ENCODE measurements at regions not wholly inside any gene's neighbourhood (a gene's known extent, or its start where the extent isn't known, plus 50 kb on each side); places are given as distances from the start of the nearest gene placed in this dataset.

DNA sequence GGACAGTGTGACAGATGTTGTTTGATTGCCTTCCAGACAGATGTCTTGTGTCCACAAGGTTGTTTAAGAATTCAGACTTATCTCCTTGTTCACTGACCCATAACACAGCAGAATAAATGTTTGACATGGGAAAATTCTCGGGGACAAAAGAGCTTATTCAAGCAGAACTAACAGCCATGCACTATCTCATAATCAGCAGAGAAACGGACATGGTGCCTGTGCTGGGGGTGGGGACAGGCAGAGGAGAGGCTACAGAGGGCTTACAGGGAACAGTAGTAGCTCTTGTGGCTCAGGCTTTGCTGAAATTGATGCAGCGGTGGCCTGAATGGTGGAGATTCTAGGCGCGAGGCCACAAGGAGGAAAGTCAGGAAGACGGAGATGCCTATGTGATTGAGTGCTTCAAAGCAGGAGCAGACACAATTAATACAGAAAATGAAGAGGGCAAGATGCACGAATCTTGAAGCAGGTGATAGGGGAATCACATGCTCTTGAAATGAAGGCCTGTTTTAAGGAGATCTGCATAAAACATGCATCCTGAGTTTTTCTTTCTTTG, 62.0 kb upstream of the CAB39 start:
- Mint-ChIP-seq H3K27ac (no peak overlapping the region), H3K4me3 (no peak overlapping the region), H3K4me1 (peaks cover 18 to 21% of the 10 kb centered on the region in 2 donors), H3K9me3 (no peaks in the 10 kb centered on the region), H3K27me3 (ENCODE audit: low read depth in 2 of 2) (no peaks in the 10 kb centered on the region), H3K36me3 (no peaks in the 10 kb centered on the region)
- WGBS (ENCODE audit: insufficient coverage), result 81% methylated on average over 7 of the region's 7 CpGs
- intact Hi-C loops (cut with micrococcal nuclease), result no loop called here
- Histone ChIP-seq H3K27me3 (ENCODE audit: control insufficient read depth, insufficient read depth, low read length) (no peaks in the 10 kb centered on the region), H3K36me3 (ENCODE audit: control insufficient read depth, insufficient read depth, low read length) (no peaks in the 10 kb centered on the region), H3K9me3 (ENCODE audit: control insufficient read depth, insufficient read depth, low read length) (no peaks in the 10 kb centered on the region), H3K27ac (ENCODE audit: low read length) (no peak overlapping the region), H3K4me1 (ENCODE audit: control insufficient read depth, insufficient read depth, low read length) (peaks cover 8% of the 10 kb centered on the region), H3K4me3 (ENCODE audit: low read length) (no peak overlapping the region)
- DNase-seq, result no peak
- TF ChIP-seq, protein P1, sequence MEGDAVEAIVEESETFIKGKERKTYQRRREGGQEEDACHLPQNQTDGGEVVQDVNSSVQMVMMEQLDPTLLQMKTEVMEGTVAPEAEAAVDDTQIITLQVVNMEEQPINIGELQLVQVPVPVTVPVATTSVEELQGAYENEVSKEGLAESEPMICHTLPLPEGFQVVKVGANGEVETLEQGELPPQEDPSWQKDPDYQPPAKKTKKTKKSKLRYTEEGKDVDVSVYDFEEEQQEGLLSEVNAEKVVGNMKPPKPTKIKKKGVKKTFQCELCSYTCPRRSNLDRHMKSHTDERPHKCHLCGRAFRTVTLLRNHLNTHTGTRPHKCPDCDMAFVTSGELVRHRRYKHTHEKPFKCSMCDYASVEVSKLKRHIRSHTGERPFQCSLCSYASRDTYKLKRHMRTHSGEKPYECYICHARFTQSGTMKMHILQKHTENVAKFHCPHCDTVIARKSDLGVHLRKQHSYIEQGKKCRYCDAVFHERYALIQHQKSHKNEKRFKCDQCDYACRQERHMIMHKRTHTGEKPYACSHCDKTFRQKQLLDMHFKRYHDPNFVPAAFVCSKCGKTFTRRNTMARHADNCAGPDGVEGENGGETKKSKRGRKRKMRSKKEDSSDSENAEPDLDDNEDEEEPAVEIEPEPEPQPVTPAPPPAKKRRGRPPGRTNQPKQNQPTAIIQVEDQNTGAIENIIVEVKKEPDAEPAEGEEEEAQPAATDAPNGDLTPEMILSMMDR (IDR thresholded peaks at IDR 0.05), result no peak
- ATAC-seq, result no peak

DNA sequence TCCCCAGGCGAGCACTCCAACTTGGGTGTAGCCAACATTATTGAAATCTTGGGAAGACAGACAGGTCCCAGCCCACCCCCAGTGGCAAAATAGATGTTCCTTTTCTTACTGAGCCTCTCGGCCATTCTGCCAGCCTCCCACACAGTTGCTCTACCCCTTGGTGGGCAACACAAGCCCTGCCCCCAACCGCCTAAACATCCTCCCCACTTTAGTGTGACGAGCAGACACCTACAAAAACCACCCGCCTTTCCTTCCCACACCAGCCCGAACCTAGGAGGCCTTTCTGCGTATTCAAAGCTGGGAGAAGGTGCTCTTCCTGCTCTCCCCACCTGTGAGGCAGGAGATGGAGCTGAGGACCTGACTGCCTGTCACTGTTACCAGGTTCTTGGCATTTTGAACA, 58.6 kb upstream of the CAB39 start:
- Mint-ChIP-seq H3K4me3 (no peak overlapping the region), H3K27me3 (ENCODE audit: low read depth in 2 of 2) (no peaks in the 10 kb centered on the region), H3K36me3 (no peaks in the 10 kb centered on the region), H3K4me1 (peaks cover 30 to 39% of the 10 kb centered on the region in 2 donors), H3K27ac (peak overlapping the region; percentile 64 to 83), H3K9me3 (no peaks in the 10 kb centered on the region)
- no peak for ATAC-seq
- no peak for DNase-seq
- Histone ChIP-seq H3K36me3 (ENCODE audit: control insufficient read depth, insufficient read depth, low read length) (no peaks in the 10 kb centered on the region), H3K4me3 (ENCODE audit: low read length) (no peak overlapping the region), H3K4me1 (ENCODE audit: control insufficient read depth, insufficient read depth, low read length) (peaks cover 27% of the 10 kb centered on the region), H3K9me3 (ENCODE audit: control insufficient read depth, insufficient read depth, low read length) (no peaks in the 10 kb centered on the region), H3K27ac (ENCODE audit: low read length) (no peak overlapping the region), H3K27me3 (ENCODE audit: control insufficient read depth, insufficient read depth, low read length) (no peaks in the 10 kb centered on the region)
- TF ChIP-seq, protein P1 (IDR thresholded peaks at IDR 0.05), result no peak
- intact Hi-C loops (cut with micrococcal nuclease), result no loop called here
- WGBS (ENCODE audit: insufficient coverage), result 78% methylated on average over 7 of the region's 7 CpGs

DNA sequence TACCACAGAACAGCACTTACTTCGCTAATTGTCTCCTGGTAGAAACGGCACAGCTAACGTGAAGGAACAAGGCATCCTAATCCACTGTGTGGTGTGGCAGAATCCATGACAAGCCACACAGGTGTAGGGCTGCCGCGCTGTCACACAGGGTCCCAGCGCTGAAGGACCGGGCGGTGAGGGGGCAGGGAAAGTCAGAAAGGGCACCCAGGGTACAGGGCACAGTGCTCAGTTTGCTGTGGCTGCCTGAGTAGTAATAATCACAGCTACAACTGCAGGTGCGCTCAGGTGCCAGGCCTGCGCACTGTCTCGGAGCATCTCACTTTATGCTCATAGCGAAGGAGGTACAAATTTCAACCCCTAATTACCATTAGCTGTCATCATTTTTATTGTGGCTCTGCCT, 55.2 kb upstream of the CAB39 start:
- Histone ChIP-seq H3K4me3 (ENCODE audit: low read length) (no peak overlapping the region), H3K36me3 (ENCODE audit: control insufficient read depth, insufficient read depth, low read length) (no peaks in the 10 kb centered on the region), H3K27me3 (ENCODE audit: control insufficient read depth, insufficient read depth, low read length) (no peaks in the 10 kb centered on the region), H3K4me1 (ENCODE audit: control insufficient read depth, insufficient read depth, low read length) (peaks cover 61% of the 10 kb centered on the region), H3K27ac (ENCODE audit: low read length) (no peak overlapping the region), H3K9me3 (ENCODE audit: control insufficient read depth, insufficient read depth, low read length) (no peaks in the 10 kb centered on the region)
- TF ChIP-seq, protein P1 (IDR thresholded peaks at IDR 0.05), result no peak
- Mint-ChIP-seq H3K27me3 (ENCODE audit: low read depth in 2 of 2) (no peaks in the 10 kb centered on the region), H3K36me3 (no peaks in the 10 kb centered on the region), H3K4me3 (no peak overlapping the region), H3K27ac (no peak overlapping the region), H3K9me3 (no peaks in the 10 kb centered on the region), H3K4me1 (peaks cover 47 to 63% of the 10 kb centered on the region in 2 donors)
- no peak for ATAC-seq
- no peak for DNase-seq
- WGBS (ENCODE audit: insufficient coverage), result 93% methylated on average over 12 of the region's 12 CpGs
- intact Hi-C loops (cut with micrococcal nuclease), result no loop called here

DNA sequence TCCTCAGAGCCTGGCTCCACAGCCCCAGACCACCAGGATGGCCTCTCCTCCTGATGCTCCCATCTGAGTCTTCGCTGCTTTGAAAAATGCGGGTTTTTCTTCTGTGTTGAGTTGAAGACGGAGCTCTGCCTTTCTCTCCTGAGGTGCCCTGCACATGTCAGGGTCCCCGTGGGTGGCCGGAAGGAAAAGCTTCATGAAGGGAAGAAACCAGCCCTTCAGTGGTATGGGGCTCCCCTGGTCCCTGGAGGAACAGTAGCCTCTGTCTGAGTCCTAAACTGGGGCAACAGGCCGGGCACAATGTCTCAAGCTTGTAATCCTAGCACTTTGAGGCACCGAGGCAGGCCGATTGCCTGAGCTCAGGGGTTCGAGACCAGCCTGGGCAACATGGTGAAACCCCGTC, 54.7 kb upstream of the CAB39 start:
- Mint-ChIP-seq H3K27ac (no peak overlapping the region), H3K36me3 (no peaks in the 10 kb centered on the region), H3K27me3 (ENCODE audit: low read depth in 2 of 2) (no peaks in the 10 kb centered on the region), H3K9me3 (no peaks in the 10 kb centered on the region), H3K4me3 (no peak overlapping the region), H3K4me1 (peaks cover 49 to 64% of the 10 kb centered on the region in 2 donors)
- Histone ChIP-seq H3K4me1 (ENCODE audit: control insufficient read depth, insufficient read depth, low read length) (peaks cover 66% of the 10 kb centered on the region), H3K9me3 (ENCODE audit: control insufficient read depth, insufficient read depth, low read length) (no peaks in the 10 kb centered on the region), H3K27ac (ENCODE audit: low read length) (no peak overlapping the region), H3K4me3 (ENCODE audit: low read length) (no peak overlapping the region), H3K27me3 (ENCODE audit: control insufficient read depth, insufficient read depth, low read length) (no peaks in the 10 kb centered on the region), H3K36me3 (ENCODE audit: control insufficient read depth, insufficient read depth, low read length) (no peaks in the 10 kb centered on the region)
- ATAC-seq (no peak), DNase-seq (no peak)
- intact Hi-C loops (cut with micrococcal nuclease), result no loop called here
- 92% methylated on average over 10 of the region's 10 CpGs for WGBS (ENCODE audit: insufficient coverage)
- TF ChIP-seq, protein P1 (IDR thresholded peaks at IDR 0.05), result no peak
